SH-SY5Y (cell line): ENCODE measurements at regions not wholly inside any gene's neighbourhood (a gene's known extent, or its start where the extent isn't known, plus 50 kb on each side); places are given as distances from the start of the nearest gene placed in this dataset.

Experiments
- GATA2 ChIP-seq: IDR thresholded peaks from 2 replicates; pipeline ENCODE4 v1.6.1; 2011; ENCODE audit warnings: mild to moderate bottlenecking, low read depth, low read length
- GATA3 ChIP-seq: IDR thresholded peaks from 2 replicates; pipeline ENCODE4 v1.6.1; 2011; ENCODE audit warnings: low read depth, mild to moderate bottlenecking, low read length, moderate library complexity

DNA sequence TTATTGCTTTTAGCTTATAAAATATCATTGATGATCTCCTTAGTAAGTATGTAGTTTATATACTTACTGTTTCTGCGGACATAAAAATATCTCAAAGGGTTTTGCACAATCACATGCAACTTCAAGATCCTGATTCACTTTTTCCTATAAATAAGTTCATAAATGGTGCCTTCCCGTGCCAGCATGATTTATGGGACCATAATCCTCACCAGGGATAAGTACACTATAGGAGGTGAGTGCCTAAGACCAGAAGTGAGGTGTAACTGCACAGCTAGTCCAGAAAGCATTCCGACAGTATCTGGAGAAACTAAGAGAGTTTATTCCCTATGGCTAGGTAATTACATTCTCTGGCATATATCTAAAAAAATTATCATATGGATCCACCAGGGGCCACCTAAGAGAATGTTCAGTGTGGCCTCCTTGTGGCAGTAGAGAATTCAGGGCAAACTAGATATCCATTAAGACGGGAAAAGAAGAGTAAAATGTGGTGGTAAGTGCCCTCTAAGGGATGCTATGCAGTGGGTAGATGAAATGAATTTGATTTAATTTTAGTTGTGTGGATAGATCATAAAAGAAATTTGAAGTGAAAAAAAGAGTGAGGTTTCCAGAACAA, 402.5 kb upstream of the SLC24A2 start:
- TF ChIP-seq GATA3: no peak
- no peak for TF ChIP-seq GATA2

GRCh38 chr9:20189871-20190270, 401.0 kb upstream of the SLC24A2 start:
- TF ChIP-seq GATA3 (no peak), GATA2 (no peak)

DNA sequence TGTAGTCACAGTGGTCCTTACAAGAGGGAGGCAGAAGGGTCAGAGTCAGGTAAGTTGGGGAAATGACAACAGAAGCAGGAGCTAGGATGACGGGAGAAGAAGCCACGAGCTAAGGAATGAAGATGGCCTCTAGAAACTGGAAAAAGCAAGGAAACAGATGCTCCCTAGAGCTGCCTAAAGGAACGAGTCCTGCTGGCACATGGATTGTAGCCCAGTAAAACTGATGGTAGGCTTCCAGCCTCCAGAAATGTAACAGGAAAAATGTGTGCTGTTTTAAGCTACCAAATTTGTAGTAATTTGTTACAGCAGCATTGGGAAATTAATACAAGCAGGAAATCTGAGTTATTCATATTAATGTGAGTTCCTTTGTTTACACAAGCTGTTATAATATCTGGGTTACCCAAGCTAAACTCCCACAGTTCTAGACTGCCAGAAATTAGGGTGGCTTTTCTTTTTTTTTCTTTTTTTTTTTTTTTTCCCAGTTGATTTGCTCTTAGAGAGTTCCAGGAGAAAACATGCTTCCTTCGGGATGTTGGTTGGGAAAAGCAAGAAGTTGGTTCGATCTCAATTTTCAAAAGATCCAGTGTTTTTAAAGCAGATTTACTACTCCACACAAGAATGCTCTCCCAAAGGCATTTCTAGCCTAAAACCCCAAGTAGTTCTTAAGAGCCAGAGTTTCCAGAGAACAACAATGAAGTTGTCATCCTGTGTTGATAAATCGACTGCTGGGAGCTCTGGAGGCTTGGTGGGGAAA, 400.0 kb upstream of the SLC24A2 start:
- TF ChIP-seq GATA3: no peak
- TF ChIP-seq GATA2: no peak

GRCh38 chr9:20187318-20187717, 398.5 kb upstream of the SLC24A2 start:
- no peak for TF ChIP-seq GATA2

DNA sequence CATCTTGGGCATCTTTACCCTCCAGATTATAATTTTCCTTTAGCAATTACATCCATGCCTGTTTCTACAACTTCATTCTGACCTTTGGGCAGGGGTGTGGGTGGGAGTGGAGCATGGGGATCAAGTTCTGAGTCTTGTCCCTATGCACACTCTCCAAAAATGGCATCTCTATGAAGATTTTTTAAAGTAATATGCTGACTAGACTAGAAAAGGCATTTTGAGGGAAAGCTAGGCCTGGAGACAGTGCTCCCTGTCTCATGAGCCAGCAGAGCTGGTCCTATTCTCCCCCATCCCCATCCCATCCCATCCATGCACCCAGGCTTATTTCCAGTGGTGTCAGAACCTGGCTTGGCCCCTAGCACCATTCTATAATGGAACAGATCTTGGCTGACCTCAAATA, 398.0 kb upstream of the SLC24A2 start:
- no peak for TF ChIP-seq GATA3
- no peak for TF ChIP-seq GATA2

GRCh38 chr9:20186231-20186630, 397.4 kb upstream of the SLC24A2 start:
- TF ChIP-seq GATA2: no peak
- TF ChIP-seq GATA3: no peak

DNA sequence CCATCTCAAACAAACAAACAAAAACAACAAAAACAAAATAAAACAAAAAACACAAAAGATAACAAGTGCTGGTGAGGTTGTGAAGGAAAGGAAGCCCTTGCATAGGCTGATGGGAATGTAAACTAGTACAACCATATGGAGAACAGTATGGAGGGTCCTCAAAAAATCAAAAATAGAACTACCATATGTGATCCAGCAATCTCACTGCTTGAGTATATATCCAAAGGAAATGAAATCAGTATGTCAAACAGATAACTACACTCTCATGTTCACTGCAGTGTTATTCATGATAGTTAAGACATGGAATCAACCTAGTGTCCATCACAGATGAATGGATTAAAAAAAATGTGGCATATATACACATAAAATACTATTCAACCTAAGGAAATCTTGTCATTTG, 395.7 kb upstream of the SLC24A2 start:
- no peak for TF ChIP-seq GATA2
- no peak for TF ChIP-seq GATA3

GRCh38 chr9:20178679-20179078, 389.8 kb upstream of the SLC24A2 start:
- no peak for TF ChIP-seq GATA3
- no peak for TF ChIP-seq GATA2

GRCh38 chr9:20178197-20178596, 389.4 kb upstream of the SLC24A2 start:
- TF ChIP-seq GATA3: no peak
- TF ChIP-seq GATA2: no peak

- TF ChIP-seq GATA2: no peak
- no peak for TF ChIP-seq GATA3
Observed at GRCh38 chr9:20170122-20170521, 381.3 kb upstream of the SLC24A2 start.

DNA sequence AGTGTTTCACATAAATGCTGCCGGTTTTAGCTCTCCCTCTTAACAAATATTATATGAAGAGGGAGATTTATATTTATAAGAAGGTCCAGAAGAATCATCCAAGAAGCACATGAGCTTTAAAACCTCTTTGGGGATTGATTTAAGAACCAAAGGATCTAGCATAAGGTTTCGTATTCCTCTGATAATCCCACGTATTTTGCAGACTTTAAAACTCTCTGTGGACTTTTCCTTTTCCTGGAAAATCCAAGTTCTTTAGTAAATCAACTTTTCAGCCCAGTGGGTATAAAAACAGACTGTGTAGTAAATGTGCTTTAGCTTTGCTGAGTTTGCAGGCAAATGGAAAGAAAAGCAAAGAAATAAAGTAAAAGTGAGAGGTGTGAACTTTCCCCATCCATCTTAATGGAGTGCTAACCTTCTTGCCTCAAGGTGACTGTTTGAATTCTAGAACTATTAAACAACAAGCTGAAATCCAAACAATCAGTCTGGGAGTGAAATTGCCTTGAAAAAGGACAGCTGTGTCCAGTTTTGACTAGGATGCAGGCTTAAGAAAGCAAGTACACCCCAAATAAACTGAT, 363.4 kb upstream of the SLC24A2 start:
- TF ChIP-seq GATA2: no peak
- no peak for TF ChIP-seq GATA3

DNA sequence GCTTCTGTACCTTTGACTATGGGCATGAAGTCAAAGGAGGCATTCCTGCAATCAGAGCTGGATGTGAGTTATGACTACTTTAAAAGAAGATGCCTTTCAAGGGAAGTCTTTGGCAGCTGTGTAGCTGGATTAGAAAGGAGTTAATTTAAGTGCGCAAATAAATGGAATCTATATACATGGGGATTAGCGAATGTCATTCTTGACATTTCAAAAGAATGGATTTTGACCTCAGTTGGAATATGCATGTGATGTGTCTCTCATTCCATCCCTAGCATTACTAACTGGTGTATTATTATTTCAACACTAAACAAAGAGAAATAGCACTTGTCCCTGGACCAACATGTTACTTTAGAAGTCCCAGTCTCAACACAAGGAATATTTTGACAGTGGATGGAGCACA, 359.6 kb upstream of the SLC24A2 start:
- TF ChIP-seq GATA2 (no peak), GATA3 (no peak)

DNA sequence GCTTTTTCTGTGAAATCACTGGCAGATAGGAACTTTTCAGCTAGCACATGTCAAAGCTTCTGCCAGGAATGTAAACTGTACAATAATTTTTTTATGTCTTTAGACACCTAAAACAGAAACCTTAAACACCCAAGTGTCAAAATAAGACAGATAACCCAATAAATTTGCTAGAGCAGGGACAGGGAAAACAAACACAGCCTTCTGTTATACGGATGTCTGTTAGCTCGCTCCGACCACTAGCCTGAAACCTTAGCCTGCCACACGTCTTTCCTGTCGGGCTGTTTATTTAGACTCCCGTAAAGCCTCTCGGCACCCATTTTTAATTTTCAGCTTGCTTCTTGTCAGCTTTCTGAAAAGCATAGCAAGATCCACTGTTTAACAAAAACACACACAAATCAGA, 355.4 kb upstream of the SLC24A2 start:
- no peak for TF ChIP-seq GATA3
- no peak for TF ChIP-seq GATA2

GRCh38 chr9:20139763-20140290, 351.0 kb upstream of the SLC24A2 start:
- TF ChIP-seq GATA3 (no peak), GATA2 (no peak)

DNA sequence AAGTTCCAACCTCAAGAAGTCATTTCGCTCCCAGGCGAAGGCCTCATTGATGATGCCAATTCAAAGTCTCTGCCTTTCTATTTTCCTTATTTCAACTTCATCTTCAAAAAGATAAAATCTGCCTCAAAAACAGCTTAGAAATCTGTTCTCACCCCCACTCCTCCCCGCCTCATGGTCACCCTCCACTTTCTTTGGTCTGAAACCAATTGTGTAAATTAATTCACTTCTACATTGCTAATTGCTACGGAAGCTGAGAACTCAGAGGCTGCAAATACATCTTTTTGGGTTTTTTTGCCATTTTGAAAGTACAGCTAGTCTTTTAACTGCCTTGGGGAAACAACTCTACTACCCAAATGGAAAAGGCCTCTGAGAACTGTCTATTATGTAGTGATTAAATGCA, 350.0 kb upstream of the SLC24A2 start:
- no peak for TF ChIP-seq GATA2
- no peak for TF ChIP-seq GATA3
